ENCODE measurements at regions not wholly inside any gene's neighbourhood (a gene's known extent, or its start where the extent isn't known, plus 50 kb on each side); places are given as distances from the start of the nearest gene placed in this dataset.
A peak's percentile ranks its signal among the peaks of the same experiment; 100 is the strongest.
"Not testable (repeated sequence)": the region's sequence is repeated elsewhere in the genome, so short reads cannot be mapped to it uniquely, and the experiment has no call there.

DNA sequence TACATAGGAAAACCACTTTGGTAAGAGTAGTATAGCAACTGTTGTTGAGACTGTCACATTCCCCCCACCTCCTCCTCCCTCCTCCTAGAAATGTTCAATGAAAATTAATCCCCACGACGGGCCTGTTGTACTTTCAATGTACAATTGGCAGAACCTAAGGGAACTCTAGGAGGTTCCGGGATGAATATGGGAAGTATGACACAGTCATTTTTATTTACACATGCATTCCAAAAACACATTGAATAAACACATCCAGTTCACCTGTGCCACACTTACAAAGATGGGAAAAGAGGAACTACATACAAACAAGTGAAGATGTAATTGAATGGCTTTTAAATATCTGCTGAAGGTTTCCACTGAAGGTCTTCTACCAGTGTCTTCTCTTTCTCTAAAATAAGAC lies 144.4 kb upstream of the NBPF11 start:
- Mint-ChIP-seq H3K27ac (no peak overlapping the region), H3K36me3 (ENCODE audit: low read depth) (no peaks in the 10 kb centered on the region), H3K27me3 (peaks cover 5% of the 10 kb centered on the region), H3K9me3 (no peaks in the 10 kb centered on the region), H3K4me1 (ENCODE audit: low read depth) (no peaks in the 10 kb centered on the region), H3K4me3 (no peak overlapping the region)
- DNase-seq: no peak

DNA sequence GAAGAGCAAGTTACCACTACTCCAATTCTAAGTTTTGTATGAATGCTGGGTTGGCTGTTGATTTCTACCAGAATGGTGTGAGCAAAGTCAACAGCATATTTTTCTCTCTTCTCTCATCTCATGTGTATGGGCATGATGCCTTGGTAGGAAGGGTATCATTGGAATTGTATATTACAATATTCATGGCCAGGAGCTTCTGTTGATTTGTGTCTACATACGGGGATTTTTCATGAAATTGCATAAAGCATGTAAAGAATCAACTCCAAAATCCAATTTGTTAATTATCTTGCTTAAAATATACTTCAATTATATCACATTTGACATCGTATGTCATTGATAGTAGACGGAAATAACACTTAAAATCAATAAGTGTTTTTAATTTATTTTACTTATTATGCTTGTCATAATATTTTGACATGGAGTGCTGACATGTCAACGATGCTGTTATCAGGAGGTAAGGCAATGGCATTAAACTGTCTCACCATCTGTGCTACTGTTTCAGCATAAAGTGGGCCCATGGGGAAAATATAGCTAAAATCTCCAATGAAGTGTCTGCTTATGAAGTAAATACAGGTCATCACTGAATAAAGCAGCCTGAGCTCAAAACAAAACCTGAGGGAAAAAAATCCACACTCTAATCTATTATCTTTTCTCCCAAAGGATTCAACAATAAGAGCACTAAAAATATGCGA lies 142.2 kb upstream of the NBPF11 start:
- Mint-ChIP-seq H3K27me3 (peaks cover 5% of the 10 kb centered on the region), H3K9me3 (no peaks in the 10 kb centered on the region), H3K4me1 (ENCODE audit: low read depth) (no peaks in the 10 kb centered on the region), H3K27ac (no peak overlapping the region), H3K4me3 (no peak overlapping the region), H3K36me3 (ENCODE audit: low read depth) (no peaks in the 10 kb centered on the region)
- no peak for DNase-seq

DNA sequence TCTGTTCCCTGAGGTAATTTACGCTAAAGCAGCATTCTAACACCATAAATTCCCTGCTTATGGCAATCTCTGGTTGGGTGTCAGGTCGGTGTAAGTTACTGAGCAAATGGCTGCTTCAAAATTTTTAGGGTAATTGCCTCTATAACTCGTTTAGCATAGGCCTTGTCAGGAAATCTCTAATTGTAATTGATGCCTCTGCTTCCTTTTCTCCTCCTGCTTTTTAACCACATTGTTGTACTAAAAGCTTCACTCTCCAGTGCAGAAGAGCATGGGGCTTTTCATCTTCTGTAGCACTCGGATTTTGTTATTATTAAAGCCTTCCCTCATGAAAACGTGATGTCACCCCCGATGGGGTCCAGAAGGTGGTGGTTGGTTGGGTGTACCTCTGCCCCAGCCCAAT lies 141.6 kb upstream of the NBPF11 start:
- Mint-ChIP-seq H3K27ac (no peak overlapping the region), H3K27me3 (peaks cover 5% of the 10 kb centered on the region), H3K4me3 (no peak overlapping the region), H3K9me3 (no peaks in the 10 kb centered on the region), H3K36me3 (ENCODE audit: low read depth) (no peaks in the 10 kb centered on the region), H3K4me1 (ENCODE audit: low read depth) (no peaks in the 10 kb centered on the region)
- DNase-seq: no peak

DNA sequence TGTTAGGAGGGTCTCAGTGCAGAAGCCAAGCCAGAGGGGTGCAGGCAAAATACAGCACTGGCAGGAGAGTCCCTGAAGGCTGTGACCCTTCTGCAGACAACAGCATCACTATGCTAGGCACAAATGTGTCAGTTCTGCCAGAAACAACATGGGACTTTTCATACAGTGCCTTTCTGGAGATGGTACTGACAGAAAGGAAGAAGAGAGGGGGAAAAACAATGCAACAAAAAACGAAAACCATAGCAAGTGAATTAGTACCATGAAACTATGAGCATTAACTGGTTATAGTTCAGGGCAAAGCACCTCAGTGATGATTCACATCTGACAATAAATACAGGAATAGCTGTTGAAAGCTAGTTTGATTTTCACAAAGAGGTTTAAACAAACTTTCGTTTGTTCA lies 140.8 kb upstream of the NBPF11 start:
- Mint-ChIP-seq H3K27me3 (peaks cover 8% of the 10 kb centered on the region), H3K36me3 (ENCODE audit: low read depth) (no peaks in the 10 kb centered on the region), H3K9me3 (no peaks in the 10 kb centered on the region), H3K4me3 (no peak overlapping the region), H3K4me1 (ENCODE audit: low read depth) (no peaks in the 10 kb centered on the region), H3K27ac (no peak overlapping the region)
- DNase-seq: no peak

DNA sequence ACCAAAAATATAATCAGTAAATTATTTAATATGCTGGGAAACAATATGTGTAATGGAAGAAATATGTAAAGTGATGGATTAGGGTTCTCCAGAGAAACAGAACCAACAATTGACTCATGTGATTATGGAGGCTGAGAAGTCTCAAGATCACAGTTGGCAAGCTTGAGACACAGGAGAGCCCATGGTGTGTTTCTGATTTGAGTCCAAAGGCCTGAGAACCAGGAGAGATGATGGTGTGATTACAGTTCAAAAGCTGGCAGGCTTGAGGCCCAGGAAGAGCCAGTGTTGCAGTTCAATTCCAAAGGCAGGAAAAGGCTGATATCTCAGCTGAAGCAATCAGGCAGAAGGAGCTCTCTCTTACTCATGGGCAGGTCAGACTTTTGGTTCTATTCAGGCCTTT lies 138.8 kb upstream of the NBPF11 start:
- Mint-ChIP-seq H3K27me3 (peaks cover 9% of the 10 kb centered on the region), H3K4me1 (ENCODE audit: low read depth) (no peaks in the 10 kb centered on the region), H3K9me3 (peaks cover 3% of the 10 kb centered on the region), H3K4me3 (no peak overlapping the region), H3K36me3 (ENCODE audit: low read depth) (no peaks in the 10 kb centered on the region), H3K27ac (no peak overlapping the region)
- no peak for DNase-seq

DNA sequence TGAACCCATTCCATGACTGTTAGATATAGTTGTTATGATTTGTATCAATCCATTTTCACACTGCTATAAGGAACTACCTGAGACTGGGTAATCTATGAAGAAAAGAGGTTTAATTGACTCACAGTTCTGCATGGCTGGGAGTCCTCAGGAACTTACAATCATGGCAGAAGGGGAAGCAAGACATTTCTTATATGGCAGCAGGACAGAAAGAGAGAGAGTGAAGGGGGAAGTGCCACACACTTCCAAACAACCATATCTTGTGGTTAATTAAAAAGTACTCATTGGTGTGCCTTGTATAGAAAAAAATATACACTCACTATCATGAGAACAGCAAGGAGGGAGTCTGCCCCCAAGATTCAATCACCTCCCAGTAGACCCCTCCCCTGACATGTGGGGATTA lies 137.6 kb upstream of the NBPF11 start:
- H3K4me3 Mint-ChIP-seq: no peak overlapping the region
- H3K36me3 Mint-ChIP-seq (ENCODE audit: low read depth): no peaks in the 10 kb centered on the region
- H3K9me3 Mint-ChIP-seq: peaks cover 4% of the 10 kb centered on the region
- H3K27ac Mint-ChIP-seq: no peak overlapping the region
- no peak for DNase-seq
- no peaks in the 10 kb centered on the region for H3K4me1 Mint-ChIP-seq (ENCODE audit: low read depth)
- H3K27me3 Mint-ChIP-seq: peaks cover 10% of the 10 kb centered on the region

DNA sequence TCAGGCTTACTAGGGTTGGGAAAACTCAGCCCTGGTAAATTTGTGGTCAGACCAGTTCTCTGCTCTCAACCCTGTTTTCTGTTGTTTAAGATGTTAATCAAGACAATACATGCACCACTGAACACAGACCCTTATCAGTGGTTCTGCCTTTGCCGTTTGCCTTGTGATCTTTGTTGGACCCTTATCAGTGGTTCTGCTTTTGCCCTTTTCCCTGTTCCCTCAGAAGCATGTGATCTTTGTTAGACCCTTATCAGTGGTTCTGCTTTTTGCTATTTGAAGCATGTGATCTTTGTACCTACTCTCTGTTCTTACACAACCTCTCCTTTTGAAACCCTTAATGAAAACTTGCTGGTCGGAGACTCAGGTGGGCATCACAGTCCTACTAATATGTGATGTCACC lies 133.9 kb upstream of the NBPF11 start:
- not testable (repeated sequence) for H3K4me3 Mint-ChIP-seq; H3K36me3 Mint-ChIP-seq (ENCODE audit: low read depth); DNase-seq; H3K27me3 Mint-ChIP-seq; H3K27ac Mint-ChIP-seq; H3K9me3 Mint-ChIP-seq; H3K4me1 Mint-ChIP-seq (ENCODE audit: low read depth)

DNA sequence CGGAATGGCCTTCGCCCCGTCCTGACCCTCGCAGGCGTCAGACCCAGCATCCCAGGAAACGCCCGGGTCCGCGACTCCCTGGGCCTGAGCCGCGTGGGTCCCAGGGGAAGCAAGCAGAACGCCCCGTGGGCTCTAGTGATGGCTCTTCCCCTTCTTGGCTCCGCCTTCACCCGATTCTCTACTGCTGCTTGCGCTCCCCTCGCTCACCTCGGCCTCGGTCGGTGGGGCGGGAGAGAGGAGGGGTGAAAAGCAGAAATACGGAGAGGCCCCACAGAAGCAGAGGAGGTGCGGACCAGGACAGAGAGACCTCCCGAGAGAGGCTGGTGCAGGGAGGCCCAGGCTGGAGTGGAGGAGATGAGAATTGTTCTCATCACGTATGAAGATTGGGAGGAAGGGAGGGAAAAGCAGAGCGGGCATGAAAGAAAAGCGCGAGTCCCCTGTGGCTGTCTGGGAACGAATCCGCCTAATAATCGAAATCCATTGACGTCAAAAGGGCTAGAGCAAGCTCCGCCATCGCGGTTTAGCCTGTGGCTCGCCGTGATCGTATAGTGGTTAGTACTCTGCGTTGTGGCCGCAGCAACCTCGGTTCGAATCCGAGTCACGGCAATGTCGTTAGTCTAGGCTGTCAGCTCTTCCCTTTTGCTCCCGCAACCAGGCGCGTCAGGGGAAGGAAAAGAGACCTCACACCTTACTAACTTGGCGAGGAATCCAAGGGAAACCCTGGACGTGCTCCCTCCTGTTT lies 128.9 kb upstream of the NBPF11 start:
- peaks cover 11% of the 10 kb centered on the region for H3K4me1 Mint-ChIP-seq (ENCODE audit: low read depth)
- not testable (repeated sequence) for DNase-seq; H3K9me3 Mint-ChIP-seq; H3K36me3 Mint-ChIP-seq (ENCODE audit: low read depth)
- H3K27ac Mint-ChIP-seq: peak overlapping the region; percentile 94
- H3K27me3 Mint-ChIP-seq: peaks cover 15% of the 10 kb centered on the region
- H3K4me3 Mint-ChIP-seq: peak overlapping the region; percentile 82

DNA sequence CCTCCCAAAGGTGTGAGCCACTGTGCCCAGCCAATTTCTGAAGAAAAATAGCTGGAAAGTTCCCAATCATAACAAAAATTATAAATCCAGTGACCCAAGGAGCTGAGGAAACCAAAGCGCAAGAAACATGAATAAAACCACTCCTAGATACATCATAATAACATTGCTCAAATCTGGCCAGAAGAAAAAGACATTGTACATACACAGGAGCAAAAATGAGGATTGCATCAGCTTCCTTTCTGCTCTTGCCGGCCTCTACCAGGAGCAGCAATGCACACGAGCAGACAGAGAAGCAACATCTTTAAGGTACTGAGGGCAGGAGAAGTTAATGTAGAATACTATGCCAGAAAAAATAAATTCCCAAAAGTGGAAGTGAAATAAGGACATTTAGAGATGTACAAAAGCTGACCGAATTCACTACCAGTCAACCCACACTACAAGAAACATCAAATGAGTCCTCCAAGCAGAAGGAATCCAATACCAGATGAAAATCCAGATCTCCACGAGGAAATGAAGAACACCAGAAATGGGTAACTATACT lies 127.0 kb upstream of the NBPF11 start:
- H3K27ac Mint-ChIP-seq; H3K36me3 Mint-ChIP-seq (ENCODE audit: low read depth); H3K9me3 Mint-ChIP-seq; H3K4me3 Mint-ChIP-seq; DNase-seq: not testable (repeated sequence)
- peaks cover 26% of the 10 kb centered on the region for H3K27me3 Mint-ChIP-seq
- peaks cover 11% of the 10 kb centered on the region for H3K4me1 Mint-ChIP-seq (ENCODE audit: low read depth)

DNA sequence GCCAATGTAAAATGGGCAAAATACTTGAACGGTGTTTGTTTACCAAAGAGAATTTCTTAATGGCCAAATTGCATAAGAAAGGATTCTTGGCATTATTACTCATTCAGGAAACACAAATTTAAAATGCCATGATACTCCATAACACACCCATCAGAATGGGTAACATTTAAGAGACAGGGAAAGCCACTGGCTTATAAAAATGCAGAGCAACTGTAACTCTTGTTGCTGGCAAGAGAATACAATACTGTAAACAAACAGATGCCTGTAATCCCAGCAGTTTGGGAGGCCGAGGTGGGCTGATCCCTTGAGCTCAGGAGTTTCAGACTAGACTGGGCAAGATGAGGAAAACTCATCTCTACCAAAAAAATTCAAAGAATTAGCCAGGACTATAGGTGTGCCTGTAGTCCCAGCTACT lies 125.8 kb upstream of the NBPF11 start:
- DNase-seq; H3K27ac Mint-ChIP-seq; H3K36me3 Mint-ChIP-seq (ENCODE audit: low read depth); H3K9me3 Mint-ChIP-seq; H3K4me3 Mint-ChIP-seq: not testable (repeated sequence)
- peaks cover 37% of the 10 kb centered on the region for H3K27me3 Mint-ChIP-seq
- peaks cover 11% of the 10 kb centered on the region for H3K4me1 Mint-ChIP-seq (ENCODE audit: low read depth)

DNA sequence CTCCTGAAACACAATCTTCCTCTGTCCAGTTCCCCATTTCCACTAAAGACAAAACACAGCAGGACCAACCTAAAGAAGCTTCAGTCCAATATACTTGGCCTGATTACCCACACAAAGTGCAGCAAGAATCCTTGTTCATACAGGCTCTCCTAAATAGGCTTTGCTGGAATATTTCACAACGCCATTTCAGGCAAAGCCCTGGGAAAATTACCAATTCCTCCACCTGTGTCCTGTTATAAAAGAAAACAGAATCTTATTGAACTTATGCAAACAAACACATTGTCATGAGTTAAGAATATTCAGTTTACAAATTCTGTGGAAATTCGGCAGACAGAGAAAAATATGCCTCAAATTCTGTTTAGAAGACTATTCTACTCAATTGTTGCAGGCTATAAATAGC lies 115.0 kb upstream of the NBPF11 start:
- not testable (repeated sequence) for H3K9me3 Mint-ChIP-seq; H3K4me3 Mint-ChIP-seq; H3K27ac Mint-ChIP-seq; H3K27me3 Mint-ChIP-seq; DNase-seq; H3K36me3 Mint-ChIP-seq (ENCODE audit: low read depth)
- peaks cover 22% of the 10 kb centered on the region for H3K4me1 Mint-ChIP-seq (ENCODE audit: low read depth)

DNA sequence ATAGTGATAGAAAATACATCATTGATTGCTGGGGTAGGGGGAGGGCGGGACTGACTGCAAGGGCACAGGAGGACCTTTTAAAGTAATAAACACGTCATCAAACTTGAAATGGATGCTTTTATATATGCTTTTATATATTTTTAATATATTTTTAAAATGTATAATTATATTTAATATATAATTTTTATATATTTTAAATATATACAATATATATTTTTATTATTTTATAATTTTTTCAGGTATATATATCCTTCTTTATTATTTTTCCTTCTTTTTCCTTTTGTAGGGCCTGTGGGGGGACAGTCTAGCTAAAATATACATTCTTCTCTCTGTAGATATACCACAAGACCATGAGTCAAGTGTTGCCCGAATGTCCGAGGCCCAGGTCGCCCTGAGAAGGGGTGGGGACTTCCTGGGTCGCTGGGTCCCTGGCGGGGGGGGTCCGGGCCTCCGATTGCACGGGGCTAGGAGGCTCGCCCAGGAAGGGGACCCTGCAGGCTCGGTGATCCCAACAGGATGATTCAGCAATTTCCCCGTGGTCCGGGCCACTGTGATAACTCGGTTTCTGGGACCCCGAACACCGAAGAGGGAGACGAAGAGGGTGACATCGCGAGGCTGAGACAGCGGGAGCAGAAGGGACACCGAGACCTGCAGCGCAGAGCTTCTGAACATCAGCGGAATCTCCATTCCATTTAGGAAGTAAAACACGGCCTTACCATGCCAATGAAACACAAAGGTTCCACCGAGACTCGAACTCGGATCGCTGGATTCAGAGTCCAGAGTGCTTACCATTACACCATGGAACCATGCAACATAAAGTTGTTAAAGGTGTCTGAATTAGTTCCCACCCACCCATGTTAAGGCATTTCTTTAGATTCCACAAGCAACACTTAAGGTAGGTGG lies 112.5 kb upstream of the NBPF11 start:
- H3K27me3 Mint-ChIP-seq: no peaks in the 10 kb centered on the region
- H3K27ac Mint-ChIP-seq: peak overlapping the region; percentile 100
- H3K9me3 Mint-ChIP-seq: no peaks in the 10 kb centered on the region
- no peaks in the 10 kb centered on the region for H3K36me3 Mint-ChIP-seq (ENCODE audit: low read depth)
- H3K4me3 Mint-ChIP-seq: peak overlapping the region; percentile 80
- no peak for DNase-seq
- H3K4me1 Mint-ChIP-seq (ENCODE audit: low read depth): peaks cover 23% of the 10 kb centered on the region

DNA sequence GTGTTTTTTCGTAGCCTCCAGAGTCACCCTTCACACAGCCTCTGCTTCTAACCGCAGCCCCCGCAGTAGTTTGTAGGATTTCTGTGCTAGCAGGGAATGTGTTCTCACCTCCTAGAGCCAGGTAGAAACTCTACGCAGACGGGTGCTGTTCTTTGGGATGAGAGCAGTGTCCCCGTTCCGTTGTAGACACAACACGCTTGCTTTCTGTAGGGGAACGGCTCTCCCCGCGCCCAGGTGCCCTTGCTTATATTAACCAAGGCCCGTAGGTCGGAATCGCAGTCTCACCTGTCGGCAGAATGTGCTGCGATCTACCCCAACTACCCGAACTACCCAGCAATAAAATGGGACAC lies 111.8 kb upstream of the NBPF11 start:
- no peaks in the 10 kb centered on the region for H3K9me3 Mint-ChIP-seq
- H3K27me3 Mint-ChIP-seq: no peaks in the 10 kb centered on the region
- DNase-seq: no peak
- H3K27ac Mint-ChIP-seq: peak overlapping the region; percentile 100
- H3K36me3 Mint-ChIP-seq (ENCODE audit: low read depth): no peaks in the 10 kb centered on the region
- H3K4me1 Mint-ChIP-seq (ENCODE audit: low read depth): peaks cover 23% of the 10 kb centered on the region
- peak overlapping the region; percentile 80 for H3K4me3 Mint-ChIP-seq

DNA sequence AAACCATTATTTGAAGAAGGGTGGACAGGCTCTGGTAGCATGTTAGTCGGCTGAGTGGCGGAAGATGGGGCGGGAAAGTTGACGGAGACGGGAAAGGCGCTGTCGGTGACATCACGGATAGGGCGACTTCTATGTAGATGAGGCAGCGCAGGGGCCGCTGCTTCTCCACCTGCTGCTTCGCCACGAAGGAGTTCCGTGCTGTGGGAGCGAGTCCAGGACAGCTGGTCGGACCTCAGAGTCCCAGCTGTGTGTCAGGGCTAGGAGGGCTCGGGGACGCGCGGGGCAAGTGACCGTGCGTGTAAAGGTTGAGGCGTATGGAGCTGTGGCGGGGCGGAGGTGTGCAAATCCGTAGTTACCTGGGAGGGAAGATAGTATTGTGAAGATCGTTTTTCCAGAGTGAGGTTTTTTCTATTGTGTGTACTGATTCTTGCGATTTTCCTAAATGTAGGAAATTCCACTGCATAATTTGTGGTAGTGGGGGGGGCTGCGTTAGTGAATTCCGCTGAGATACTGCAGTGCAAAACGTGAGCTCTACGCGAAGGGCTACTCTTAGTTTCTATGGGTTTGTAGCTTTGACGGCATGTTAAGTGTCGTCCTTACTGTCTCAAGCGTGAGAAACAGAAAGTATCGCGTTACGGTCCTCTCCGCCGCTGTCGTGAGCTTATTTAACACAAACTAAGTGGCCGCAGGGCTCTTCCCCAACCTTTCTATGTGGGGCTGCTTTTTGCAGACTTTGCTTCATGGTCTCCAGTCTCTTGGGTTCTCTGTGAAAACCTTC lies 111.2 kb upstream of the NBPF11 start:
- H3K4me1 Mint-ChIP-seq (ENCODE audit: low read depth): peaks cover 23% of the 10 kb centered on the region
- no peaks in the 10 kb centered on the region for H3K9me3 Mint-ChIP-seq
- H3K4me3 Mint-ChIP-seq: peak overlapping the region; percentile 80
- no peaks in the 10 kb centered on the region for H3K27me3 Mint-ChIP-seq
- DNase-seq: peak; percentile 84
- H3K27ac Mint-ChIP-seq: peak overlapping the region; percentile 100
- H3K36me3 Mint-ChIP-seq (ENCODE audit: low read depth): no peaks in the 10 kb centered on the region
